HG02763 (cell line): ENCODE measurements at regions not wholly inside any gene's neighbourhood (a gene's known extent, or its start where the extent isn't known, plus 50 kb on each side); places are given as distances from the start of the nearest gene placed in this dataset.
"Not testable (repeated sequence)": the region's sequence is repeated elsewhere in the genome, so short reads cannot be mapped to it uniquely, and the experiment has no call there.

ENCODE experiments used
- ATAC-seq: cut with Tn5 transposase; IDR thresholded peaks from one replicate; pipeline ENCODE4 v1.9.1; 2021; ENCODE audit warnings: mild to moderate bottlenecking, moderate library complexity; ENCODE audit not compliant: unreplicated experiment

- not testable (repeated sequence) for ATAC-seq
These were observed 72.7 kb upstream of the NPIPB12 start for GRCh38 chr16:29578898-29579297.

GRCh38 chr16:29581764-29582163 is 75.6 kb upstream of the NPIPB12 start:
- ATAC-seq = not testable (repeated sequence)

GRCh38 chr16:29591919-29592318 is 71.1 kb upstream of the SPN start:
- not testable (repeated sequence) for ATAC-seq

GRCh38 chr16:29594269-29594925 is 68.7 kb upstream of the SPN start:
- ATAC-seq = peak; percentile 36

GRCh38 chr16:29594926-29595838 is 67.9 kb upstream of the SPN start:
- ATAC-seq = peak; percentile 73

- not testable (repeated sequence) for ATAC-seq
These were observed 66.0 kb upstream of the SPN start for GRCh38 chr16:29597030-29597429.

GRCh38 chr16:29600111-29601000 is 62.7 kb upstream of the SPN start:
- ATAC-seq = not testable (repeated sequence)

GRCh38 chr16:29602247-29602625 is 60.8 kb upstream of the SPN start:
- ATAC-seq = not testable (repeated sequence)

- ATAC-seq = not testable (repeated sequence)
These were observed 60.4 kb upstream of the SPN start for GRCh38 chr16:29602683-29603088.

GRCh38 chr16:29604631-29605549 is 58.2 kb upstream of the SPN start:
- not testable (repeated sequence) for ATAC-seq

- ATAC-seq = not testable (repeated sequence)
These were observed 57.3 kb upstream of the SPN start for GRCh38 chr16:29605593-29606205.

- ATAC-seq = not testable (repeated sequence)
These were observed 56.2 kb upstream of the SPN start for GRCh38 chr16:29606669-29607427.

GRCh38 chr16:29607428-29607823 is 55.6 kb upstream of the SPN start:
- not testable (repeated sequence) for ATAC-seq

- ATAC-seq = peak; percentile 27
These were observed 50.4 kb upstream of the SPN start for GRCh38 chr16:29612381-29613306.
